ENCODE measurements at regions not wholly inside any gene's neighbourhood (a gene's known extent, or its start where the extent isn't known, plus 50 kb on each side); places are given as distances from the start of the nearest gene placed in this dataset.

GRCh38 chr12:88716240-88716639, 136.0 kb upstream of the KITLG start:
- TF ChIP-seq CTCF (IDR thresholded peaks at IDR 0.05; ENCODE audit: low read depth, low read length, poor library complexity, severe bottlenecking): no peak
- TF ChIP-seq EZH2phosphoT487 (IDR thresholded peaks at IDR 0.05; ENCODE audit: borderline replicate concordance, low read length): no peak

Data from DOHH2 (cell line).